ENCODE measurements at regions not wholly inside any gene's neighbourhood (a gene's known extent, or its start where the extent isn't known, plus 50 kb on each side); places are given as distances from the start of the nearest gene placed in this dataset.

- Histone ChIP-seq H3K4me2 (ENCODE audit: low read length, poor library complexity, severe bottlenecking) (no peak overlapping the region), H3K14ac (ENCODE audit: low read length in 2 of 2) (no peak overlapping the region), H4K91ac (ENCODE audit: low read length) (no peak overlapping the region), H2BK12ac (ENCODE audit: low read length in 2 of 2) (no peak overlapping the region), H4K8ac (ENCODE audit: low read length) (no peak overlapping the region), H3K4ac (ENCODE audit: low read depth in 1 of 2, low read length in 2 of 2) (no peak overlapping the region), H3K27ac (ENCODE audit: low read length, poor library complexity, severe bottlenecking) (no peak overlapping the region), H2BK5ac (ENCODE audit: low read depth, low read length, poor library complexity, severe bottlenecking) (no peak overlapping the region), H2AK5ac (ENCODE audit: low read length, severe bottlenecking) (no peak overlapping the region), H3K4me3 (ENCODE audit: insufficient read depth in 1 of 2, low read depth in 1 of 2, low read length in 2 of 2) (no peak overlapping the region), H3K27me3 (ENCODE audit: control insufficient read depth in 1 of 2, insufficient read depth in 1 of 2, low read length in 2 of 2) (peaks cover 0 to 20% of the 10 kb centered on the region in 2 experiments), H3K23ac (ENCODE audit: low read length in 2 of 2) (no peak overlapping the region), H2AFZ (ENCODE audit: low read depth, low read length) (no peak overlapping the region), H3K79me1 (replicated peaks; ENCODE audit: low read length, poor library complexity, severe bottlenecking) (no peaks in the 10 kb centered on the region), H2BK15ac (ENCODE audit: low read depth, poor library complexity, severe bottlenecking) (no peak overlapping the region), H3K9ac (ENCODE audit: low read length) (no peak overlapping the region), H3K9me3 (ENCODE audit: control insufficient read depth, low read length) (no peaks in the 10 kb centered on the region), H3K36me3 (ENCODE audit: control insufficient read depth in 1 of 2, insufficient read depth in 2 of 2, low read depth in 1 of 2, low read length in 2 of 2) (no peaks in the 10 kb centered on the region), H3K18ac (ENCODE audit: low read depth in 1 of 2, low read length in 2 of 2) (no peak overlapping the region), H2BK120ac (ENCODE audit: low read depth, low read length) (no peak overlapping the region), H3K4me1 (ENCODE audit: control insufficient read depth, insufficient read depth, low read depth, low read length) (peaks cover 7% of the 10 kb centered on the region)
- 33% methylated on average over 2 of the region's 2 CpGs for WGBS
- DNase-seq, result no peak
Measured at GRCh38 chrX:139200346-139200745, 330.2 kb upstream of the F9 start.

DNA sequence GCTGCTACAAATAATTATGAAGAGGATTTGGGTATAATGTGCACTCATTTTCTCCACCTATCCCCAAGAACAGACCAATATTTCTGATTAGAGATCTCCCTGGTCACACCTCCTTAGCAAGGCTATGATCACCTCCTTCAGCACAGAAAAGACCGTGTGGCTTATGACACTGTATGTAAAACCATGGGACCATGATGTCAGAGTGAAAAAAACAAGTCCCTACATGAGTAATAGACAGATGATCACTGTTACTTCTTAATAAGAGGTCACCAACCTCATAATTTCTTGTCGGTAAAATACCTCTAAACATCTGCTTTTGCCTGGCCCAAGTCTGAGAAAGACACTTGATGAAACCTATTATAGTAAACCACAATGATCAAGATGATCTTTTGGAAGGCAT is 330.6 kb upstream of the F9 start:
- H3K14ac ChIP-seq (ENCODE audit: low read length in 2 of 2), result no peak overlapping the region
- DNase-seq, result no peak
- H3K4ac ChIP-seq (ENCODE audit: low read depth in 1 of 2, low read length in 2 of 2), result no peak overlapping the region
- H3K79me1 ChIP-seq (replicated peaks; ENCODE audit: low read length, poor library complexity, severe bottlenecking), result no peaks in the 10 kb centered on the region
- no CpG with 5 or more reads among the region's 2 CpGs for WGBS
- H4K91ac ChIP-seq (ENCODE audit: low read length), result no peak overlapping the region
- H4K8ac ChIP-seq (ENCODE audit: low read length), result no peak overlapping the region
- H2AFZ ChIP-seq (ENCODE audit: low read depth, low read length), result no peak overlapping the region
- H2BK15ac ChIP-seq (ENCODE audit: low read depth, poor library complexity, severe bottlenecking), result no peak overlapping the region
- H3K9me3 ChIP-seq (ENCODE audit: control insufficient read depth, low read length), result no peaks in the 10 kb centered on the region
- no peak overlapping the region for H3K4me2 ChIP-seq (ENCODE audit: low read length, poor library complexity, severe bottlenecking)
- no peak overlapping the region for H2BK5ac ChIP-seq (ENCODE audit: low read depth, low read length, poor library complexity, severe bottlenecking)
- no peaks in the 10 kb centered on the region for H3K36me3 ChIP-seq (ENCODE audit: control insufficient read depth in 1 of 2, insufficient read depth in 2 of 2, low read depth in 1 of 2, low read length in 2 of 2)
- no peak overlapping the region for H3K4me3 ChIP-seq (ENCODE audit: insufficient read depth in 1 of 2, low read depth in 1 of 2, low read length in 2 of 2)
- H3K9ac ChIP-seq (ENCODE audit: low read length), result no peak overlapping the region
- H2BK12ac ChIP-seq (ENCODE audit: low read length in 2 of 2), result no peak overlapping the region
- H3K23ac ChIP-seq (ENCODE audit: low read length in 2 of 2), result no peak overlapping the region
- H3K27ac ChIP-seq (ENCODE audit: low read length, poor library complexity, severe bottlenecking), result no peak overlapping the region
- H3K27me3 ChIP-seq (ENCODE audit: control insufficient read depth in 1 of 2, insufficient read depth in 1 of 2, low read length in 2 of 2), result peaks cover 0 to 20% of the 10 kb centered on the region in 2 experiments
- H3K4me1 ChIP-seq (ENCODE audit: control insufficient read depth, insufficient read depth, low read depth, low read length), result peaks cover 5% of the 10 kb centered on the region
- no peak overlapping the region for H2AK5ac ChIP-seq (ENCODE audit: low read length, severe bottlenecking)
- H2BK120ac ChIP-seq (ENCODE audit: low read depth, low read length), result no peak overlapping the region
- H3K18ac ChIP-seq (ENCODE audit: low read depth in 1 of 2, low read length in 2 of 2), result no peak overlapping the region

- Histone ChIP-seq H2BK5ac (ENCODE audit: low read depth, low read length, poor library complexity, severe bottlenecking) (no peak overlapping the region), H3K4me1 (ENCODE audit: control insufficient read depth, insufficient read depth, low read depth, low read length) (peaks cover 7% of the 10 kb centered on the region), H4K8ac (ENCODE audit: low read length) (no peak overlapping the region), H2BK12ac (ENCODE audit: low read length in 2 of 2) (no peak overlapping the region), H2AFZ (ENCODE audit: low read depth, low read length) (no peak overlapping the region), H3K9ac (ENCODE audit: low read length) (no peak overlapping the region), H2BK15ac (ENCODE audit: low read depth, poor library complexity, severe bottlenecking) (no peak overlapping the region), H3K14ac (ENCODE audit: low read length in 2 of 2) (no peak overlapping the region), H2BK120ac (ENCODE audit: low read depth, low read length) (no peak overlapping the region), H3K23ac (ENCODE audit: low read length in 2 of 2) (no peak overlapping the region), H3K4ac (ENCODE audit: low read depth in 1 of 2, low read length in 2 of 2) (no peak overlapping the region), H3K36me3 (ENCODE audit: control insufficient read depth in 1 of 2, insufficient read depth in 2 of 2, low read depth in 1 of 2, low read length in 2 of 2) (no peaks in the 10 kb centered on the region), H3K79me1 (replicated peaks; ENCODE audit: low read length, poor library complexity, severe bottlenecking) (no peaks in the 10 kb centered on the region), H3K18ac (ENCODE audit: low read depth in 1 of 2, low read length in 2 of 2) (no peak overlapping the region), H3K9me3 (ENCODE audit: control insufficient read depth, low read length) (no peaks in the 10 kb centered on the region), H3K27ac (ENCODE audit: low read length, poor library complexity, severe bottlenecking) (no peak overlapping the region), H3K27me3 (ENCODE audit: control insufficient read depth in 1 of 2, insufficient read depth in 1 of 2, low read length in 2 of 2) (peaks cover 0 to 24% of the 10 kb centered on the region in 2 experiments), H3K4me2 (ENCODE audit: low read length, poor library complexity, severe bottlenecking) (no peak overlapping the region), H4K91ac (ENCODE audit: low read length) (no peak overlapping the region), H2AK5ac (ENCODE audit: low read length, severe bottlenecking) (no peak overlapping the region), H3K4me3 (ENCODE audit: insufficient read depth in 1 of 2, low read depth in 1 of 2, low read length in 2 of 2) (no peak overlapping the region)
- DNase-seq, result no peak
Measured at GRCh38 chrX:139198936-139199335, 331.6 kb upstream of the F9 start.

DNA sequence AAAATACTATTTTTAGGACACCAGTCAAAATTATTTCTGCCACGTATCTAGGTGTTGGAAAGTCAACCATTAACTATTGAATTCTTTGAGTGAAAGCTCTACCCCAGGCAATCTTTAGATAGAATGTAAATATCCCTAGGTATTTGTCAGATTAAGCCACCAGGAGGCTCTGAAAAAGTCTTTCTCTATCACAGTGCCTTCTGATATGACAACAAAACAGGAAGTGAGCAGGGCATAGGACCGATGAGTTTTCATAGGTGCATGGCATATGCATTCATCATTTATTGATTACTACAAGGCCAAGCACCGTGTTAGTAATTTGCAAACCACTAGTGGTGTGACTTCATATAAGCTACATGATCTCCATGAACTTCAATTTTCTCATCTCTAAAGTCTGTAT is 333.6 kb upstream of the F9 start:
- H2BK12ac ChIP-seq (ENCODE audit: low read length in 2 of 2), result no peak overlapping the region
- H3K9ac ChIP-seq (ENCODE audit: low read length), result no peak overlapping the region
- H2BK120ac ChIP-seq (ENCODE audit: low read depth, low read length), result no peak overlapping the region
- no peak overlapping the region for H2AFZ ChIP-seq (ENCODE audit: low read depth, low read length)
- H3K4me3 ChIP-seq (ENCODE audit: insufficient read depth in 1 of 2, low read depth in 1 of 2, low read length in 2 of 2), result no peak overlapping the region
- H3K18ac ChIP-seq (ENCODE audit: low read depth in 1 of 2, low read length in 2 of 2), result no peak overlapping the region
- no peak overlapping the region for H2AK5ac ChIP-seq (ENCODE audit: low read length, severe bottlenecking)
- H2BK15ac ChIP-seq (ENCODE audit: low read depth, poor library complexity, severe bottlenecking), result no peak overlapping the region
- no peak for DNase-seq
- WGBS, result no CpG with 5 or more reads among the region's 3 CpGs
- no peaks in the 10 kb centered on the region for H3K9me3 ChIP-seq (ENCODE audit: control insufficient read depth, low read length)
- H4K91ac ChIP-seq (ENCODE audit: low read length), result no peak overlapping the region
- no peak overlapping the region for H3K4ac ChIP-seq (ENCODE audit: low read depth in 1 of 2, low read length in 2 of 2)
- no peaks in the 10 kb centered on the region for H3K36me3 ChIP-seq (ENCODE audit: control insufficient read depth in 1 of 2, insufficient read depth in 2 of 2, low read depth in 1 of 2, low read length in 2 of 2)
- peaks cover 0 to 8% of the 10 kb centered on the region in 2 experiments for H3K27me3 ChIP-seq (ENCODE audit: control insufficient read depth in 1 of 2, insufficient read depth in 1 of 2, low read length in 2 of 2)
- H3K23ac ChIP-seq (ENCODE audit: low read length in 2 of 2), result no peak overlapping the region
- H3K4me2 ChIP-seq (ENCODE audit: low read length, poor library complexity, severe bottlenecking), result no peak overlapping the region
- no peak overlapping the region for H2BK5ac ChIP-seq (ENCODE audit: low read depth, low read length, poor library complexity, severe bottlenecking)
- peaks cover 4% of the 10 kb centered on the region for H3K4me1 ChIP-seq (ENCODE audit: control insufficient read depth, insufficient read depth, low read depth, low read length)
- H3K79me1 ChIP-seq (replicated peaks; ENCODE audit: low read length, poor library complexity, severe bottlenecking), result no peaks in the 10 kb centered on the region
- no peak overlapping the region for H3K14ac ChIP-seq (ENCODE audit: low read length in 2 of 2)
- H4K8ac ChIP-seq (ENCODE audit: low read length), result no peak overlapping the region
- no peak overlapping the region for H3K27ac ChIP-seq (ENCODE audit: low read length, poor library complexity, severe bottlenecking)
